ENCODE measurements at regions not wholly inside any gene's neighbourhood (a gene's known extent, or its start where the extent isn't known, plus 50 kb on each side); places are given as distances from the start of the nearest gene placed in this dataset.

DNA sequence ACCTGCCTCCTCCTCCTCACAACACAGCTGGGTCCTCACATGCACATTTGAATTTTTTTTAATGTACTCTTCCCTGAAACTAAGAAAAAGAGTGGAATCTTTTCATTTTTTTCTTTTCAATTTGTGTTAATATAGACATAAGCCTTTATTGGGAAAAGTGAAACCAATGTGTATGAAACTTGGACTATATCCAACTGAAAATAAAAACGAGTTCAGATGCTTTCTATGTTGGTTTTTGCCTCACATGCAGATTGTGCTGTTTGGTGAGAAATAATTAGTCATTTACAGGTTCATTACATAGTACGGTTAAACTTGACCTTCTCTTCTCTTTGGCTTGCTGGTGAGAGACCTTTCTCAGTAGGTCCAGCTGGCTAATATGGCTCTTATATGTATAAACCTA lies 515.2 kb upstream of the FANCL start:
- TF ChIP-seq CTCF (IDR thresholded peaks at IDR 0.05) (no peak), POLR2AphosphoS5 (IDR thresholded peaks at IDR 0.05) (no peak)
